GM12878 (cell line): ENCODE measurements at regions not wholly inside any gene's neighbourhood (a gene's known extent, or its start where the extent isn't known, plus 50 kb on each side); places are given as distances from the start of the nearest gene placed in this dataset.

Experiments
- ATAC-seq: fragments of 200-7000 bp; cut with Tn5 transposase; 3 replicates; pipeline ENCODE4 v1.9.1; 2020; ENCODE audit warnings: mild to moderate bottlenecking, moderate library complexity
- BruUV-seq: library from RNA; stranded (reverse); fragments of 400-500 nt; replicated peaks from 2 replicates; lab custom pipeline; 2021; lab: Mats Ljungman, UMichigan
- CTCF ChIA-PET: fragments of 300-600 bp; sonication (Branson Sonifier 250); formaldehyde crosslinking; extraction: SDS; loops from one replicate; lab custom pipeline; 2021; ENCODE audit warnings: inconsistent platforms; lab: Yijun Ruan, JAX
- POLR2A ChIA-PET: fragments of 350-600 bp; formaldehyde crosslinking; extraction: SDS; loops from one replicate; lab custom pipeline; 2021; ENCODE audit warnings: inconsistent platforms; lab: Charles Lee
- RAD21 ChIA-PET: fragments of 300-600 bp; sonication (Branson Sonifier 250); formaldehyde crosslinking; loops from one replicate; lab custom pipeline; 2023; ENCODE audit warnings: antibody characterized with exemption; ENCODE audit not compliant: unreplicated experiment; lab: Charles Lee
- SMC1A ChIA-PET: fragments of 300-600 bp; sonication (Branson Sonifier 250); formaldehyde crosslinking; loops from one replicate; lab custom pipeline; 2023; ENCODE audit not compliant: unreplicated experiment, uncharacterized antibody; lab: Charles Lee
- DNase-seq: peaks from one replicate; pipeline ENCODE4 v3.0.0-alpha.2; 2011; ENCODE audit warnings: low read depth, low spot score
- FAIRE-seq: peaks from 3 replicates; lab custom pipeline; 2011; peaks lifted over from hg19 to GRCh38; lab: Jason Lieb, UNC
- H2AFZ ChIP-seq: 2 replicates; pipeline ENCODE4 v1.6.0; 2011; ENCODE audit warnings: low read depth, low read length, control low read depth; ENCODE audit not compliant: control insufficient read depth
- H3K27ac ChIP-seq: 2 replicates; pipeline ENCODE4 v1.5.1; 2011; ENCODE audit warnings: control low read depth; ENCODE audit not compliant: control insufficient read depth, insufficient read depth
- H3K27me3 ChIP-seq, 2 experiments: replicated peaks in 1 of 2; 2 replicates each; pipeline versions ENCODE4 v1.6.0 to v1.6.1; 2011; ENCODE audit warnings: low read length in 1 of 2; ENCODE audit not compliant: control insufficient read depth in 2 of 2, insufficient read depth in 2 of 2
- H3K36me3 ChIP-seq, 2 experiments: 2 replicates each; pipeline ENCODE4 v1.5.1; 2011; ENCODE audit warnings: low read length in 1 of 2; ENCODE audit not compliant: control insufficient read depth in 2 of 2, insufficient read depth in 2 of 2
- H3K4me1 ChIP-seq: 2 replicates; pipeline ENCODE4 v1.6.1; 2011; ENCODE audit warnings: mild to moderate bottlenecking, low read length, moderate library complexity, mixed read lengths; ENCODE audit not compliant: control insufficient read depth, insufficient read depth
- H3K4me2 ChIP-seq: 2 replicates; pipeline ENCODE4 v1.6.0; 2011; ENCODE audit warnings: control low read depth; ENCODE audit not compliant: control insufficient read depth, insufficient read depth
- H3K4me3 ChIP-seq: fragments of 200-600 bp; sonication (generic); 2 replicates; pipeline ENCODE4 v1.5.1; 2016
- H3K79me2 ChIP-seq: 2 replicates; pipeline ENCODE4 v1.6.0; 2011; ENCODE audit warnings: low read length; ENCODE audit not compliant: control insufficient read depth, insufficient read depth
- H3K9ac ChIP-seq: 2 replicates; pipeline ENCODE4 v1.8.0; 2011; ENCODE audit warnings: low read length, control low read depth, mixed read lengths; ENCODE audit not compliant: control insufficient read depth, insufficient read depth
- H3K9me3 ChIP-seq: replicated peaks from 3 replicates; pipeline ENCODE4 v1.5.1; 2011; ENCODE audit warnings: mild to moderate bottlenecking, low read length; ENCODE audit not compliant: control insufficient read depth, insufficient read depth
- H4K20me1 ChIP-seq: 2 replicates; pipeline ENCODE4 v1.6.0; 2011; ENCODE audit not compliant: control insufficient read depth, insufficient read depth
- BACH1 ChIP-seq: fragments of 450-650 bp; IDR thresholded peaks from 2 replicates; pipeline ENCODE4 v1.6.1; 2017; ENCODE audit warnings: mild to moderate bottlenecking, borderline replicate concordance
- BHLHE40 ChIP-seq, 2 experiments: fragments of 450-650 bp in 1 of 2; IDR thresholded peaks; 2 replicates each; pipeline ENCODE4 v1.6.1; 2011 to 2017; ENCODE audit warnings: low read depth in 2 of 2, borderline replicate concordance in 1 of 2, improper control_type of control experiment in 1 of 2, low read length in 1 of 2, mild to moderate bottlenecking in 1 of 2
- CHD1 ChIP-seq: IDR thresholded peaks from 2 replicates; pipeline ENCODE4 v1.6.1; 2012; ENCODE audit warnings: low read depth, low read length, improper control_type of control experiment
- WGBS: methylation state at CpG from one replicate; pipeline ENCODE4 v1.1.6; 2016; ENCODE audit warnings: low lambda C conversion rate; ENCODE audit not compliant: insufficient replicate concordance, insufficient coverage; ENCODE audit errors: missing lambda C conversion rate; 5-methylcytosine and 5-hydroxymethylcytosine counted together
- in situ Hi-C: fragments of 300-500 bp; cut with MboI; formaldehyde crosslinking; loops from 9 replicates; pipeline ENCODE4 v1.14.3; 2018; ENCODE audit warnings: mixed read lengths
- intact Hi-C: fragments of 100-400 bp; cut with micrococcal nuclease; formaldehyde crosslinking; loops from one replicate; pipeline ENCODE4 v1.14.2; 2022; ENCODE audit not compliant: unreplicated experiment

DNA sequence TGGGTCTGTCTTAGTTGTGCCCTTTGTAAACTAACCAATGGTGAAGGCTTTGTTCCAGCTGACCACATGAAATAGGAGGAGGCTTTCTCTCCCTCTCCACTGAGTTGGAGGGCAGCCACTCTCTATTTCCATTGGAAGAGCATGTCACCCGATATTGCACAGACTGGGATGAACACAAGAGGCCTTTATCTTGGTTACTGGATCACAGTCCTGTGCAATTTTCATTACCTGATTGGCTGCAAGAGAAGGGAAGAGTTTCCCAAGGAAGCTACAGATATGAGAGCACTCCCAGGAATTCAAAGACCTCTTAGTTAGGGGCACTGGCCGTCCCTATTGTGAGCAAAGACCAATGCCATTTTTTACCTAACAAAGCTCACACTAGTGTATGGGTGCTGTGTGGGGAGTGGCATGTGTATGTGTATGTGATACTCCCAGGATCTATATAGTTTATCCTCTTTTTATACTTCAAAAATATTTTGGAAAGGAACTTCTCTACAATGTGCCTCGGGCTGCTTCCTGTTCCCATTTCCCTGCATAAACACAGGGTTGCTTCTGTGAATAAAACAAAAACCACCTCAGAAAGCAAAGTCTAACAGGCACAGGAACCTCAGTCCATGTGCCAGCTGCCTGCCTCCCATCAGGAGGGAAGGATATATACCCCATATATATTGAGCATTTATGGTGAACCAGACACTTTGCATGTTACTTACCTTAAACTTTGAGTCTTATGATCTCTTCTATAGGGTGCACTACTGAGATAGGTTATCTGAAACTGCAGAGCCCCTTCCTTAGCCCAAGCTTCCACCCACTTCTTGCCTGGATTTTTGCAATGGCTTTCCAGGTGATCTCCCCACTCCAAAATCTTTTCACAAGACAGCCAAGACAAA, 126.5 kb downstream of the RASSF10 start (continued):
- TF ChIP-seq BHLHE40 (IDR thresholded peaks at IDR 0.05; ENCODE audit: borderline replicate concordance in 1 of 2, low read depth in 2 of 2, low read length in 1 of 2): no peak

DNA sequence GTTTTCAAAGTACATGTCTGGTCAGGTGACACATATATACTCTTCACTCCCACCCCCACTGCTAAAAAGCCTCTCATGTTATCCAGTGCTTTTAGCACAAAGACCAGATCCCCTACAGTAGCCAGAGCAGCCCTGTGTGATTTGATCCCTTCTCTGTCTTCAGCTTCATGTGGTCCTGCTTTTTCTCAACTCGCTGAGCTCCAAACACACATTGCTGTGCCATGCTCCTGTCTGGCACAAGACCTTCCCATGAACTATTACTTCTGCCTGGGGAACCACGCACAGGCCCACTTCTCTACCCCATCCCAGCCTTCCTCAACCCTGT, 127.1 kb downstream of the RASSF10 start:
- SMC1A ChIA-PET: interaction anchor here (1.4 to 1.6 kb wide), 2 partner anchors 16 to 18 kb away, joined by 3 to 6 read pairs; no protein-coding TSS in a partner anchor
- Histone ChIP-seq H3K9me3 (no peaks in the 10 kb centered on the region), H3K79me2 (no peaks in the 10 kb centered on the region), H3K4me2 (no peak overlapping the region), H4K20me1 (no peaks in the 10 kb centered on the region), H3K4me1 (no peaks in the 10 kb centered on the region), H3K27ac (no peak overlapping the region), H2AFZ (no peak overlapping the region), H3K9ac (no peak overlapping the region), H3K36me3 (no peaks in the 10 kb centered on the region), H3K27me3 (no peaks in the 10 kb centered on the region; a peak in 1 of 4 replicates), H3K4me3 (no peak overlapping the region)
- RAD21 ChIA-PET: interaction anchor here (1.2 kb wide), 1 partner anchor 22 kb away, joined by 6 read pairs; no protein-coding TSS in a partner anchor
- CTCF ChIA-PET: interaction anchor here (1.4 kb wide), 1 partner anchor 9 kb away, joined by 3 read pairs; no protein-coding TSS in a partner anchor
- DNase-seq (no peak), ATAC-seq (no peak), FAIRE-seq (no peak)
- no TSS peak for BruUV-seq
- intact Hi-C loops: no loop called here
- in situ Hi-C loops: no loop called here
- TF ChIP-seq CHD1 (no peak), BACH1 (no peak)
- 22% methylated on average over 2 of the region's 2 CpGs for WGBS
- POLR2A ChIA-PET: no interaction called here
